ENCODE measurements at regions not wholly inside any gene's neighbourhood (a gene's known extent, or its start where the extent isn't known, plus 50 kb on each side); places are given as distances from the start of the nearest gene placed in this dataset.

GRCh38 chr12:3933819-3934192, 60.6 kb upstream of the PARP11 start:
- ATAC-seq, result no peak
- no peak for TF ChIP-seq CSRNP3 (CRISPR knock-in tag; IDR thresholded peaks at IDR 0.05)
- no peak for TF ChIP-seq ZC3H10 (CRISPR knock-in tag; IDR thresholded peaks at IDR 0.05)

GRCh38 chr12:3933074-3933818, 60.0 kb upstream of the PARP11 start:
- ATAC-seq, result no peak

More at GRCh38 chr12:3933074-3933818, 60.0 kb upstream of the PARP11 start:
- TF ChIP-seq CREB5 (CRISPR knock-in tag; IDR thresholded peaks at IDR 0.05; ENCODE audit: low read depth), result no peak
- no peak for TF ChIP-seq TSHZ2 (CRISPR knock-in tag; IDR thresholded peaks at IDR 0.05)
- TF ChIP-seq RARB (CRISPR knock-in tag; IDR thresholded peaks at IDR 0.05), result no peak
- no peak for TF ChIP-seq ZNF8 (CRISPR knock-in tag; IDR thresholded peaks at IDR 0.05)
- no peak for TF ChIP-seq GLIS3 (CRISPR knock-in tag; IDR thresholded peaks at IDR 0.05)
- TF ChIP-seq ISL1 (CRISPR knock-in tag; IDR thresholded peaks at IDR 0.05), result no peak
- no peak for TF ChIP-seq ZNF70 (CRISPR knock-in tag; IDR thresholded peaks at IDR 0.05)
- TF ChIP-seq OSR1 (CRISPR knock-in tag; IDR thresholded peaks at IDR 0.05), result no peak
- TF ChIP-seq PATZ1 (CRISPR knock-in tag; IDR thresholded peaks at IDR 0.05; ENCODE audit: borderline replicate concordance), result no peak
- no peak for TF ChIP-seq CSRNP3 (CRISPR knock-in tag; IDR thresholded peaks at IDR 0.05)
- TF ChIP-seq ZNF565 (CRISPR knock-in tag; conservative IDR thresholded peaks at IDR 0.05; ENCODE audit: low read depth), result no peak
- TF ChIP-seq ARNTL (CRISPR knock-in tag; IDR thresholded peaks at IDR 0.05; ENCODE audit: borderline replicate concordance, low read depth), result no peak
- no peak for TF ChIP-seq ZFP3 (CRISPR knock-in tag; IDR thresholded peaks at IDR 0.05)
- no peak for TF ChIP-seq ZFP30 (CRISPR knock-in tag; IDR thresholded peaks at IDR 0.05)
- TF ChIP-seq POU6F1 (CRISPR knock-in tag; IDR thresholded peaks at IDR 0.05; ENCODE audit: borderline replicate concordance, low read depth), result no peak
- no peak for TF ChIP-seq SNAI2 (CRISPR knock-in tag; IDR thresholded peaks at IDR 0.05)
- no peak for TF ChIP-seq ESRRG (CRISPR knock-in tag; IDR thresholded peaks at IDR 0.05)
- no peak for TF ChIP-seq TCF4 (CRISPR knock-in tag; IDR thresholded peaks at IDR 0.05; ENCODE audit: borderline replicate concordance)
- TF ChIP-seq BACH2 (CRISPR knock-in tag; IDR thresholded peaks at IDR 0.05; ENCODE audit: borderline replicate concordance), result no peak
- TF ChIP-seq PPARA (CRISPR knock-in tag; IDR thresholded peaks at IDR 0.05; ENCODE audit: borderline replicate concordance), result no peak
